Aorta (tissue), 5 donors: ENCODE measurements at regions not wholly inside any gene's neighbourhood (a gene's known extent, or its start where the extent isn't known, plus 50 kb on each side); places are given as distances from the start of the nearest gene placed in this dataset.

Source experiments
- ATAC-seq: fragments of 200-7000 bp; cut with Tn5 transposase; one replicate; pipeline ENCODE4 v1.9.1; 2022; ENCODE audit warnings: moderate library complexity; ENCODE audit not compliant: low FRiP score
- DNase-seq, 2 donors: peaks; one replicate each; pipeline ENCODE4 v3.0.0-alpha.2; 2020
- H3K27ac ChIP-seq, 2 donors: one replicate each; pipeline ENCODE4 v1.5.1; 2013; ENCODE audit warnings: low read length in 2 of 2, mild to moderate bottlenecking in 2 of 2, moderate library complexity in 2 of 2, control low read depth in 1 of 2, inconsistent platforms in 1 of 2, low read depth in 1 of 2
- H3K27me3 ChIP-seq, 2 donors: one replicate each; pipeline ENCODE4 v1.6.1; 2013; ENCODE audit warnings: control low read depth in 1 of 2, low read length in 1 of 2, mild to moderate bottlenecking in 1 of 2, moderate library complexity in 1 of 2; ENCODE audit not compliant: insufficient read depth in 2 of 2, control insufficient read depth in 1 of 2
- H3K36me3 ChIP-seq, 2 donors: one replicate each; pipeline ENCODE4 v1.6.1; 2013; ENCODE audit warnings: control low read depth in 1 of 2, low read length in 1 of 2, mild to moderate bottlenecking in 1 of 2; ENCODE audit not compliant: insufficient read depth in 2 of 2, control insufficient read depth in 1 of 2
- H3K4me1 ChIP-seq, 2 donors: one replicate each; pipeline ENCODE4 v1.6.1; 2013; ENCODE audit warnings: low read length in 2 of 2, control low read depth in 1 of 2, mild to moderate bottlenecking in 1 of 2, moderate library complexity in 1 of 2; ENCODE audit not compliant: insufficient read depth in 2 of 2, control insufficient read depth in 1 of 2
- H3K4me3 ChIP-seq, 2 donors: one replicate each; pipeline ENCODE4 v1.5.1; 2013; ENCODE audit warnings: low read length in 2 of 2, control low read depth in 1 of 2, mild to moderate bottlenecking in 1 of 2
- H3K9me3 ChIP-seq: one replicate; pipeline ENCODE4 v1.6.1; 2013; ENCODE audit warnings: mild to moderate bottlenecking, low read length; ENCODE audit not compliant: control insufficient read depth
- WGBS, 2 donors: extraction: QIAGEN DNeasy Blood & Tissue Kit; methylation state at CpG; one replicate each; pipeline ENCODE4 v1.1.7; 2013; 5-methylcytosine and 5-hydroxymethylcytosine counted together
- intact Hi-C, 2 donors: fragments of 100-400 bp; cut with DNase I; formaldehyde crosslinking; loops; one replicate each; pipeline versions ENCODE4 v1.14.2 to v1.15.0; 2022
- donor health status: healthy with polysubstance abuse.
- donor health status: Bipolar disorder and iron deficiency.
- donor health status: DM: no; HTN: no; CAD: no.
- donor health status: DM: no; HTN: no; CAD: no.
- donor health status: DM: yes; HTN: yes; CAD: no.

DNA sequence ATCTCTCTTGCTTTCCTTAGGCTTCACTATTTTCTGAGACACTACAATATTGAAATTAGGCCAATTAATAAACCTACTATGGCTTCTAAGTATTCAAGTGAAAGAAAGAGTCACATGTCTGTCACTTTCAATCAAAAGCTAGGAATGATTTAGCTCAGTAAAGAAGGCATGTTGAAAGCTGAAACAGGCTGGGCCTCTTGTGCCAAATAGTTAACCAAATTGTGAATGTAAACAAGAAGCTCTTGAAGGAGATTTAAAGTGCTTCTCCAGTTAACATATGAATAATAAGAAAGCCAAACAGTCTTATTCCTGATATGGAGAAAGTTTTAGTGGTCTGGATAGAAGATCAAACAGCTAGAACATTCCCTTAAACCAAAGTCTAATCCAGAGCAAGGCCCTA lies 236.3 kb downstream of the OTOR start:
- Histone ChIP-seq H3K4me3 (no peak overlapping the region), H3K36me3 (no peaks in the 10 kb centered on the region), H3K4me1 (no peaks in the 10 kb centered on the region), H3K9me3 (no peaks in the 10 kb centered on the region), H3K27ac (no peak overlapping the region), H3K27me3 (no peaks in the 10 kb centered on the region)
- intact Hi-C loops, result no loop called here
- DNase-seq (no peak), ATAC-seq (no peak)

DNA sequence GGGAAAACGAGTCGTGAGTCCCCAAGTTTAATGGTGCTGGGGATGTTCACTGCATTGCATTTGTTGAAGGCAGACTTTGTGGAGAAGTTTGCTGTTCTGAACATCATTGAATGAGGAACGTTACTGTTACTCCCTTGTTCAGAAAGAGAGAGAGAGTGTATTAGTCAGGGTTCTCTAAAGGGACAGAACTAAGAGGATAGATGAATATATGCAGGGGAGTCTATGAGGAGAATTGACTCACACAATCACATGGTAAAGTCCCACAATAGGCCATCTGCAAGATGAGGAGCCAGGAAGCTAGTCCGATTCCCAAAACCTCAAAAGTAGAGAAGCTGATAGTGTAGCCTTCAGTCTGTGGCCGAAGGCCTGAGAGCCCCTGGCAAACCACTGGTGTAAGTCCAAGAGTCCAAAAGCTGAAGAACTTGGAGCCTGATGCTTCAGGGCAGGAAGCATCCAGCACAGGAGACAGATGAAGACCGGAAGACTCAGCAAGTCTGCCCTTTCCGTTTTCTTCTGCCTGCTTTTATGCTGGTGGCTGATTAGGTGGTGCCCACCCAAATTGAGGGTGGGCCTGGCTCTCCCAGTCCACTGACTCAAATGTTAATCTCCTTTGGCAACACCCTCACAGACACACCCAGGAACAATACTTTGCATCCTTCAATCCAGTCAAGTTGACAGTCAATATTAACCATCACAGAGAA lies 223.5 kb upstream of the PCSK2 start:
- ATAC-seq, result no peak
- Histone ChIP-seq H3K4me3 (no peak overlapping the region), H3K9me3 (no peaks in the 10 kb centered on the region), H3K27ac (no peak overlapping the region), H3K36me3 (no peaks in the 10 kb centered on the region), H3K4me1 (no peaks in the 10 kb centered on the region), H3K27me3 (no peaks in the 10 kb centered on the region)
- intact Hi-C loops, result no loop called here
- WGBS, 2 donors, result 80 to 82% methylated on average over 7 of the region's 7 CpGs
- no peak for DNase-seq

DNA sequence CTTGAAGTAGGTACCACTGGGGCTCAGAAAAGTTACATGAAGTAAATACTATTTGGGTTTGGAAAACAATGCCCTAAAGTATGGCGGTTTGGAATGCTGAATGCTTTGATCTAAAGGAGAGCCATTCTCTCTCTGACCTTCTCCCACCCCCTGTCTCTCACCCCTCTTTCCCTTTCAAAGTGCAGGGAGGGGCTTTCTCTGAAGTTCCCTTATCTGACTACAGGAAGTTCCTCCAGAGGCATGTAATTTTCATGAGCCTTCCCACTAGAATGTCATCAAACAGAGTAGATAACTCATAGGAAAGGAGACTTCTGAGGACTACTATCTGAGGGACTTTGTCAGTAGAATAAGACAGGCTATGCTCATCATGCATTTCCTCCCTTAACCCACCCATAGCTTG lies 216.7 kb upstream of the PCSK2 start:
- Histone ChIP-seq H3K4me1 (no peaks in the 10 kb centered on the region), H3K4me3 (no peak overlapping the region), H3K27me3 (peaks cover 0 to 2% of the 10 kb centered on the region in 2 donors), H3K27ac (no peak overlapping the region), H3K36me3 (no peaks in the 10 kb centered on the region), H3K9me3 (no peaks in the 10 kb centered on the region)
- intact Hi-C loops, result no loop called here
- no peak for ATAC-seq
- 57 to 58% methylated on average over 1 of the region's 1 CpG for WGBS, 2 donors
- no peak for DNase-seq

DNA sequence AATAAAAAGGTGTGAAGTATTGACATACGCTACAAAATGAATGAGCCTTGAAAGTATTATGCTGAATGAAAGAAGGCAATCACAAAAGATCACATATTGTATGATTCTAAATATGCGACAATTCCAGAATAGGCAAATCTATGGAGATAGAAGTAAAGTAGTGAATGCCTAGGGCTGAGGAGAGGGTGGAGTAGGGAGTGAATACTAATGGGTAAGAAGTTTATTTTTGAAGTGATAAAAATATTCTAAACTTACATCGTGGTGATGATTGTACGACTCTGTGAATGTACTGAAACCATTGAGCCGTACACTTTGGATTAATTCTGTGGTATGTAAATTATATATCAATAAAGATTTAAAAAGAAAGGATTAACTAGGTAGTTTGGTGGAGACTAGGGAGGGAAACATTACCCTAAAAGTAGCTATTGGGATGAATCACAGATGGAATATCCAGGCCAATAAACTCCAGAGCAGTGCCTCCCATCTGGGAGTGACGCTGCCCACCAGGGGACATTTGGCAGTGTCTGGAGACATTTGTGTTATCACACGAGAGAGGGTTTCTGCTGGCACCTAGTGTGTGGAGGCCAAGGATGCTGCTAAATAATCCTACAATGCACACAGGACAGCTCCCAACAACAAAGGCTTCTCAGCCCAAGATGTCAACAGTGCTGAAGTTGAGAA lies 214.2 kb upstream of the PCSK2 start:
- H3K27ac ChIP-seq, result no peak overlapping the region
- H3K27me3 ChIP-seq, result peaks cover 0 to 2% of the 10 kb centered on the region in 2 donors
- 76 to 79% methylated on average over 7 of the region's 7 CpGs for WGBS, 2 donors
- intact Hi-C loops, result no loop called here
- H3K4me1 ChIP-seq, result no peaks in the 10 kb centered on the region
- H3K36me3 ChIP-seq, result no peaks in the 10 kb centered on the region
- H3K4me3 ChIP-seq, result no peak overlapping the region
- DNase-seq (no peak), ATAC-seq (no peak)
- no peaks in the 10 kb centered on the region for H3K9me3 ChIP-seq

DNA sequence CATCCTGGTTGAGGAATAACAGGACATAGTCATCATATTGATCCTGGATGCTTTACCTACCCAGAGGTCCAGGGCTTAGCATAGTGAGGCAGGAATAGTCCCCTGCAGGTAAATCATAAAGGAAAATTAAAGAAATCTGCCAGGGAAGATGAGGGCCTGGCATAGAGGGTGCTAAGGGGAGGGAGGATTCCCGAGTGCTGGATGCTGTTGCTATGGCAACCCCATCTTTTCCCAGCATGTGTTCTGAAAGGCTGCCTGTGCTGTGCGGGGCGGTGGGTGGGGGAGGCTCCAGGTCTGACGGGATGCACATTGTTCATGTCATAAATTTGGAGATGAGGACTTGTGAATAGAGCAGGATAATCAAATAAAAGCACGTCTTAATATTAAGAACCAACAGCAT lies 212.6 kb upstream of the PCSK2 start:
- no peak overlapping the region for H3K4me3 ChIP-seq
- no peak overlapping the region for H3K27ac ChIP-seq
- no peaks in the 10 kb centered on the region for H3K9me3 ChIP-seq
- H3K4me1 ChIP-seq, result no peaks in the 10 kb centered on the region
- no peaks in the 10 kb centered on the region for H3K36me3 ChIP-seq
- 27 to 48% methylated on average over 5 of the region's 5 CpGs for WGBS, 2 donors
- intact Hi-C loops, result no loop called here
- peaks cover 0 to 2% of the 10 kb centered on the region in 2 donors for H3K27me3 ChIP-seq
- ATAC-seq (no peak), DNase-seq (no peak)

DNA sequence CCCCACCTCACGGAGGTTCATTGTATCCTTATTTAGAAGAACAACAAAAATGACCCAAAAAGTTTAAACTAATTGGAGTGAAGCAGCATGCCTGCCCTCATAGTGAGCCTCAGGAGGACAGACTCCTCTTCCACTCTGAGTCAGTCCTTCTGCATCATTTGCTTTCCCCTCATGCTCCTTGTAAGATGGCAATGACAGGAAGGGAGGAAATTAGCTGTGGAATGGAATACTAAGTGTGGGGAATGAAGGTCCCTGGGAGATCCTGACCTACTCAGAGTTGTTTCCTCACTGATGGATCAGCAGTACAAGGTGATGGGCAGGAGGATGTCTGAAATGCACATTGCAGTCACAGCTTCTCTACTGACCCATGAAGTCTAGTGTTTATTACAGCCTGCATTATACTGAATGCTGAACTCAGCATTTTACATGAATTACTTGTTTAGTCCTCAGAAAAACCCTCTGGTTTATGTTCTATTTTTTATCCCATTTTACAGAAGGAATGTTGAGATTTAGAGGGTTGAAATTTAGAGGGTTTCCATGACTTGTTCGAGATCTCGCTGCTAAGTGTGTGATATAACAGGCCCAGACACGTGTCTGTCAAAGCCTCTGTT lies 212.0 kb upstream of the PCSK2 start:
- Histone ChIP-seq H3K36me3 (no peaks in the 10 kb centered on the region), H3K27ac (no peak overlapping the region), H3K4me3 (no peak overlapping the region), H3K27me3 (peaks cover 0 to 2% of the 10 kb centered on the region in 2 donors), H3K4me1 (no peaks in the 10 kb centered on the region), H3K9me3 (no peaks in the 10 kb centered on the region)
- intact Hi-C loops, result no loop called here
- ATAC-seq (no peak), DNase-seq (no peak)
- 70% methylated on average over 4 of the region's 4 CpGs for WGBS, 2 donors

DNA sequence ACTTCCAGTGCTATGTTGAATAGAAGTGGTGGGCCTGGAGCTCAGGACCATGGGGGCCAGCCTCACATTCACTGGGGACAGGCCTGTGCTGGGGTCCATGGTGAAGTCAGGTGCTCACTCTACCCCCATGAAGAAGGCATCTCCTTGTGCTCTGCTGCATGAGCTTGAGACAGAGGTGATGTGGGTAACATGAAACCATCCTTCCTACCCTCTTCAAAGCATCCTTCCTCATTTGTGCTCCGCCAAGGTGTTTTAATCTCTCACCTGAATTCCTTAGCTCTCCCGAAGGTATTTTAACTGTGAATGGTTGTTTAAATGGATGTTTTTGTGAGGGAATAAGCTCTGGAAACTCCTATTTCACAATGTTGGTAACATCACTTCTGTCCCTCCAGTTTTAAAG lies 209.6 kb upstream of the PCSK2 start:
- peaks cover 0 to 2% of the 10 kb centered on the region in 2 donors for H3K27me3 ChIP-seq
- intact Hi-C loops, result no loop called here
- H3K9me3 ChIP-seq, result no peaks in the 10 kb centered on the region
- DNase-seq (no peak), ATAC-seq (no peak)
- H3K4me1 ChIP-seq, result no peaks in the 10 kb centered on the region
- no peak overlapping the region for H3K4me3 ChIP-seq
- H3K27ac ChIP-seq, result no peak overlapping the region
- 77% methylated on average over 2 of the region's 2 CpGs for WGBS, 2 donors
- H3K36me3 ChIP-seq, result no peaks in the 10 kb centered on the region

DNA sequence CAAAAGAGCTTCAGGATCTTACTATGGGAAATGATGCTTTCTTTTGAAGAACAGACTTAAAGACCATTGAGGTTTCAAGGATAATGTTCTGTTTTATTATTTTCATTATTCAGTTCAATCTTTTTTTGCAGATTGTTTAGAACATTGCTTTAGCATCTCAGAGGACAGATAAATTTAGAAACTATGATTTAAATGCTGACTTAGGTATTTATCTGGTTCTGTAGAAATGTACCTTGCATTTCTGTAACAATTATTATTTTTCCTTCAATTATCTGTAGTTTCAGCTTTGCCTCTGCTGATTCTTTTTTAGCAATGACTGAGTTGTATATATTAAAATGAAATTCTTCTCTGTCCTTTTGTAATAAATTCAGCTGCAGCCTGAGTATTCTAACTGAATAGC lies 205.4 kb upstream of the PCSK2 start:
- DNase-seq (no peak), ATAC-seq (no peak)
- Histone ChIP-seq H3K27me3 (no peaks in the 10 kb centered on the region), H3K4me1 (no peaks in the 10 kb centered on the region), H3K9me3 (no peaks in the 10 kb centered on the region), H3K4me3 (no peak overlapping the region), H3K36me3 (no peaks in the 10 kb centered on the region), H3K27ac (no peak overlapping the region)
- intact Hi-C loops, result no loop called here

DNA sequence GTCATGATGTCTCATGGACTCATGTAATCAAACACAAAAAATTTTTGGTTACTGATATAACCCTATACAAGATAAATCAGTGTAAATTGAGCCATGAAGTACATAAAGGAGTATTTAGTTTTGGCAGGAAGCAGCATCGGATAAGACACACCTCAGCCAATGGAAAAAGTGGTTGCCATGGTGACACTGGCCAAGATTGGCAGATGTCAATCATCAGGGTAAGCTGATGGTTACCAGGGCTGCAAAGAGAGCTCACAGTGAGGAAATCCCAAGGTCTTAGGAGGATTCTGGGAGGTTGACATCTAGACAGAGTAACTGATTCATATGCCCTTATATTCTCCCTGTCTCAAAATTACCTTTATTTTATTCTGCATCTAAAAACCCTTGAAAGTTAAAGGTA lies 203.8 kb upstream of the PCSK2 start:
- intact Hi-C loops, result no loop called here
- Histone ChIP-seq H3K4me3 (no peak overlapping the region), H3K27me3 (no peaks in the 10 kb centered on the region), H3K4me1 (no peaks in the 10 kb centered on the region), H3K27ac (no peak overlapping the region), H3K36me3 (no peaks in the 10 kb centered on the region), H3K9me3 (peaks cover 2% of the 10 kb centered on the region)
- WGBS, 2 donors, result 67 to 76% methylated on average over 1 of the region's 1 CpG
- ATAC-seq, result no peak
- DNase-seq, result no peak
